Smooth muscle cell (in vitro differentiated cells): ENCODE measurements at regions not wholly inside any gene's neighbourhood (a gene's known extent, or its start where the extent isn't known, plus 50 kb on each side); places are given as distances from the start of the nearest gene placed in this dataset.

Experiments
- DNase-seq: peaks from one replicate; lab custom pipeline; 2025; ENCODE audit not compliant: unreplicated experiment; lab: John Stamatoyannopoulos, UW
- H2AFZ ChIP-seq: fragments of 200-600 bp; sonication (generic); 2 replicates; pipeline ENCODE4 v1.6.0; 2016; ENCODE audit warnings: antibody characterized with exemption, low read depth, mild to moderate bottlenecking
- H3F3A ChIP-seq: fragments of 200-600 bp; sonication (generic); 2 replicates; pipeline ENCODE4 v1.6.0; 2017; ENCODE audit warnings: antibody characterized with exemption, low read depth
- H3K27ac ChIP-seq: fragments of 200-600 bp; sonication (generic); 2 replicates; pipeline ENCODE4 v1.5.1; 2016; ENCODE audit warnings: low read depth, mild to moderate bottlenecking
- H3K27me3 ChIP-seq: fragments of 200-600 bp; sonication (generic); 2 replicates; pipeline ENCODE4 v1.6.1; 2016; ENCODE audit warnings: low read depth, mild to moderate bottlenecking
- H3K36me3 ChIP-seq: fragments of 200-600 bp; sonication (generic); 2 replicates; pipeline ENCODE4 v1.5.1; 2016; ENCODE audit warnings: low read depth
- H3K4me1 ChIP-seq: fragments of 200-600 bp; sonication (generic); 2 replicates; pipeline ENCODE4 v1.5.1; 2016; ENCODE audit warnings: low read depth
- H3K4me2 ChIP-seq: fragments of 200-600 bp; sonication (generic); 2 replicates; pipeline ENCODE4 v1.6.0; 2016; ENCODE audit warnings: mild to moderate bottlenecking
- H3K4me3 ChIP-seq: fragments of 200-600 bp; sonication (generic); 2 replicates; pipeline ENCODE4 v1.5.1; 2016; ENCODE audit warnings: mild to moderate bottlenecking
- H3K79me2 ChIP-seq: fragments of 200-600 bp; sonication (generic); 2 replicates; pipeline ENCODE4 v1.6.0; 2016; ENCODE audit warnings: low read depth, mild to moderate bottlenecking
- H3K9ac ChIP-seq: fragments of 200-600 bp; sonication (generic); 2 replicates; pipeline ENCODE4 v1.6.0; 2016; ENCODE audit warnings: low read depth
- H3K9me3 ChIP-seq: fragments of 200-600 bp; sonication (generic); replicated peaks from 2 replicates; pipeline ENCODE4 v1.5.1; 2016; ENCODE audit warnings: low read depth
- H4K20me1 ChIP-seq: fragments of 200-600 bp; sonication (generic); 2 replicates; pipeline ENCODE4 v1.6.0; 2016; ENCODE audit warnings: low read depth
- WGBS: methylation state at CpG from one replicate; pipeline ENCODE4 v1.1.7; 2016; ENCODE audit warnings: low lambda C conversion rate; 5-methylcytosine and 5-hydroxymethylcytosine counted together
- TF ChIP-seq, protein P1 (sequence below): fragments of 200-600 bp; sonication (generic); IDR thresholded peaks from 2 replicates; pipeline ENCODE4 v1.5.1; 2017; ENCODE audit warnings: borderline replicate concordance, mild to moderate bottlenecking, antibody characterized with exemption; ENCODE audit not compliant: insufficient read depth, poor library complexity, severe bottlenecking

DNA sequence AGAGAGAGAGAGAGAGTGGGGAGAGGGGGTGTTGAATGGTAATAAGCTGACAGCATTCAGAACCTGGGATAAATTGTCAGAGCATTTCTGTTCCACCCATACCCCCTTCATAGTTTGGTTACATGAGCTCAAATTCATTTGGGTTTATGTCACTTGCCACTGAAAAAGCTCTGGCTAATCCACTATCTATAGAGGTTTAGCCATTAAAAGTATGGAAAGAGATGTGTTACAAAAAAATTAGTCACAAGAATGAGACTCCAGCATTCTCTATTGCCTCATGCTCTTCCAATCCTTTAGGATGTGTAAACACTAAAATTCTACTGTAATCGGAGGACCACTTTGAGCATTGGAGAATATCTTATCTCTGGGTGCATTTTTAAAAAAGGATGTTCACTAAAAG is 297.6 kb upstream of the TCF21 start:
- Histone ChIP-seq H3F3A (no peaks in the 10 kb centered on the region), H2AFZ (no peak overlapping the region), H3K79me2 (no peaks in the 10 kb centered on the region), H3K9ac (no peak overlapping the region), H4K20me1 (no peaks in the 10 kb centered on the region), H3K4me3 (no peak overlapping the region), H3K27ac (peak overlapping the region; percentile 22), H3K4me2 (peak overlapping the region; percentile 45), H3K4me1 (peaks cover 7% of the 10 kb centered on the region), H3K27me3 (no peaks in the 10 kb centered on the region), H3K36me3 (no peaks in the 10 kb centered on the region), H3K9me3 (no peaks in the 10 kb centered on the region)
- WGBS = 50% methylated on average over 1 of the region's 1 CpG
- no peak for DNase-seq
- TF ChIP-seq, protein P1, sequence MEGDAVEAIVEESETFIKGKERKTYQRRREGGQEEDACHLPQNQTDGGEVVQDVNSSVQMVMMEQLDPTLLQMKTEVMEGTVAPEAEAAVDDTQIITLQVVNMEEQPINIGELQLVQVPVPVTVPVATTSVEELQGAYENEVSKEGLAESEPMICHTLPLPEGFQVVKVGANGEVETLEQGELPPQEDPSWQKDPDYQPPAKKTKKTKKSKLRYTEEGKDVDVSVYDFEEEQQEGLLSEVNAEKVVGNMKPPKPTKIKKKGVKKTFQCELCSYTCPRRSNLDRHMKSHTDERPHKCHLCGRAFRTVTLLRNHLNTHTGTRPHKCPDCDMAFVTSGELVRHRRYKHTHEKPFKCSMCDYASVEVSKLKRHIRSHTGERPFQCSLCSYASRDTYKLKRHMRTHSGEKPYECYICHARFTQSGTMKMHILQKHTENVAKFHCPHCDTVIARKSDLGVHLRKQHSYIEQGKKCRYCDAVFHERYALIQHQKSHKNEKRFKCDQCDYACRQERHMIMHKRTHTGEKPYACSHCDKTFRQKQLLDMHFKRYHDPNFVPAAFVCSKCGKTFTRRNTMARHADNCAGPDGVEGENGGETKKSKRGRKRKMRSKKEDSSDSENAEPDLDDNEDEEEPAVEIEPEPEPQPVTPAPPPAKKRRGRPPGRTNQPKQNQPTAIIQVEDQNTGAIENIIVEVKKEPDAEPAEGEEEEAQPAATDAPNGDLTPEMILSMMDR = no peak

DNA sequence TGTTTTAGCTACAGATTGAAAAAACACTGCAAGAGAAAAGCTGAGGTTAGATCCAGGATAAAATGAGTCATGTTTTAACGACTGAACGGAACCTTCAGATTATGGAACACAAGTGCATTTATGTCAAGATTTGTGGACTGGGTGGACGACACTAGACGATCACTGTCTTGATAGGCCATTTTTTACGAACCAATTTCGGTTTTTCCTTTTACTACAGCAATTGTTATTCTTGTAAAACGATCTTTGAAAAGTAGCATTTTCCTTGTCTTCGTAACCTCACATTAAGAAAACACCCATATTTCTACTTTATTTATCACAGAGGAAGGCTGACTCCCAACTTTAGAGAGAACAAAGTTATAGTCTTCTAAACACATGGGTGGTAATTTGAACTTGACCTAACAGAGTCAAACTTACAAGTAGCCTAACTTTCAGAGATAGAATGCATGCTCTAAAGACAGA is 294.2 kb upstream of the TCF21 start:
- Histone ChIP-seq H3K9me3 (no peaks in the 10 kb centered on the region), H3K27ac (no peak overlapping the region), H3K4me1 (peaks cover 7% of the 10 kb centered on the region), H3K36me3 (no peaks in the 10 kb centered on the region), H3K79me2 (no peaks in the 10 kb centered on the region), H4K20me1 (no peaks in the 10 kb centered on the region), H3K4me3 (no peak overlapping the region), H3K4me2 (no peak overlapping the region), H2AFZ (no peak overlapping the region), H3K9ac (no peak overlapping the region), H3F3A (no peaks in the 10 kb centered on the region), H3K27me3 (no peaks in the 10 kb centered on the region)
- TF ChIP-seq, protein P1 = no peak
- 37% methylated on average over 8 of the region's 8 CpGs for WGBS
- no peak for DNase-seq

DNA sequence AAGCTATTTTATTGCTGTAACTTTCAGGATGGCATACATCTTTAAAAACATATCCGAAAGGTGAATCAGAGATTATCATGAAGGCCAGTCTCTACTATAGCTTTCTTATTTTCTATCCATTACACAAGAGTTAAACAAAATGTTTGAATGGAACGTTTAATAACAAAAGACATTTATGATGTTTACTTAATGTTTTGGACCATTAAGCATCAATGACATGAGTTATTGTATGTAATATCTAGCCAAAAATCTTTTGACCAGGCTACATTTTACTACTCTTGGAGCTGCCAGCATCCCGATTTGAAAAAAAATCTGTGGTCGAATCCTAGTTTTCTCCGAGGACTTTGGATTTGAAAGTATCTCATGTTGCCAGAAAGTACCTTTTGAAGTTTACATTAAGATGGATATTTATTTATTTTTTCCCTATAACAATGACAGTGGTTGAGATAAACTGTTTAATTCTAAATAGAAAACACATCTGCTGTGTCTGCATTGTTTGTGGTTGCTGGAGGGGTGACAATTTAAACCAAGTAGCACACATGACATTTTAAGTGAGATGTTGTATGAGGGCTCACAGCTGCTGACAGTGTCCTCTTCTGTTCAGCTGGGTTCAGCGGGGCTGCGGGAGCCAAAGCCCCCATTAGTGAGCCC is 293.7 kb upstream of the TCF21 start:
- H3K79me2 ChIP-seq = no peaks in the 10 kb centered on the region
- H3K27me3 ChIP-seq = no peaks in the 10 kb centered on the region
- no peak overlapping the region for H3K4me3 ChIP-seq
- H3F3A ChIP-seq = no peaks in the 10 kb centered on the region
- no peaks in the 10 kb centered on the region for H3K9me3 ChIP-seq
- TF ChIP-seq, protein P1 = no peak
- WGBS = 91% methylated on average over 7 of the region's 7 CpGs
- no peak overlapping the region for H3K4me2 ChIP-seq
- no peak for DNase-seq
- H2AFZ ChIP-seq = no peak overlapping the region
- peaks cover 7% of the 10 kb centered on the region for H3K4me1 ChIP-seq
- H4K20me1 ChIP-seq = no peaks in the 10 kb centered on the region
- H3K27ac ChIP-seq = no peak overlapping the region
- H3K36me3 ChIP-seq = no peaks in the 10 kb centered on the region
- H3K9ac ChIP-seq = no peak overlapping the region

DNA sequence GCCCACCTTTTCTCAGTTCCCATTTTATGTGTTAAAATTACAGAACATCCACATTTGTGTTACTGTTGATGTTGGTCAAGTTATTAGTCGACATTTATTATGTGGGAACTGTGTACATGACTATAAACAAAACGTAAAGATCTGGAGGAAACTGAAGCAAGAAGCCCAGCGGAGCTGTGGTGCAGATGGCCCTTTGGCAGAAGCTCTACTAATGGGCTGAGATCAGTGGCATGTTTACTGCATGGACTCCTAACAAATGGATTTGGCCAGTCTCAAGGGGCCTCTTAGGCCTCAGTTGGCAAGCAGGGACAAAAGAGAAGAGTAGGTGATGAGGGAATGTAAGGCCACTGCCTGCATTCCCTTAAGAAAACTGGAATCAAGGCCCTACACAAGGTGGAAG is 282.1 kb upstream of the TCF21 start:
- DNase-seq = no peak
- no peak overlapping the region for H3K9ac ChIP-seq
- TF ChIP-seq, protein P1 = no peak
- H3F3A ChIP-seq = peaks cover 4% of the 10 kb centered on the region
- no peaks in the 10 kb centered on the region for H3K27me3 ChIP-seq
- H3K79me2 ChIP-seq = no peaks in the 10 kb centered on the region
- no peaks in the 10 kb centered on the region for H3K4me1 ChIP-seq
- H3K9me3 ChIP-seq = no peaks in the 10 kb centered on the region
- H3K4me2 ChIP-seq = no peak overlapping the region
- no peaks in the 10 kb centered on the region for H4K20me1 ChIP-seq
- no peak overlapping the region for H2AFZ ChIP-seq
- H3K36me3 ChIP-seq = no peaks in the 10 kb centered on the region
- H3K27ac ChIP-seq = no peak overlapping the region
- WGBS = 61% methylated on average over 3 of the region's 3 CpGs
- H3K4me3 ChIP-seq = no peak overlapping the region
